ENCODE measurements at regions not wholly inside any gene's neighbourhood (a gene's known extent, or its start where the extent isn't known, plus 50 kb on each side); places are given as distances from the start of the nearest gene placed in this dataset.
A peak's percentile ranks its signal among the peaks of the same experiment; 100 is the strongest.

GRCh38 chr14:104316121-104316722 is 177.8 kb downstream of the KIF26A start:
- H3K4me1 ChIP-seq, result no peaks in the 10 kb centered on the region
- DNase-seq, result peak in 1 of 2 experiments; percentile 20
- no peaks in the 10 kb centered on the region for H3K36me3 Mint-ChIP-seq (ENCODE audit: insufficient read depth, unreplicated experiment)
- H3K36me3 ChIP-seq (ENCODE audit: control insufficient read depth, insufficient read depth, low read length), result no peaks in the 10 kb centered on the region
- TF ChIP-seq CTCF (IDR thresholded peaks at IDR 0.05; ENCODE audit: insufficient read depth in 1 of 2, low read depth in 1 of 2, low read length in 1 of 2, severe bottlenecking in 1 of 2, unreplicated experiment in 1 of 2), result no peak
- H3K4me3 Mint-ChIP-seq (ENCODE audit: unreplicated experiment), result no peak overlapping the region
- no peak overlapping the region for H3K4me3 ChIP-seq (ENCODE audit: low read depth, low read length)
- CTCF ChIA-PET, result no interaction called here
- BruUV-seq (replicated peaks), result no TSS peak
- intact Hi-C loops (cut with micrococcal nuclease; ENCODE audit: unreplicated experiment), result no loop called here
- no peak overlapping the region for H3K27ac Mint-ChIP-seq (ENCODE audit: unreplicated experiment)
- H3K9me3 ChIP-seq, result peaks cover 5% of the 10 kb centered on the region; the same call in 1 of the 2 replicates
- no peaks in the 10 kb centered on the region for H3K4me1 Mint-ChIP-seq (ENCODE audit: low read depth, unreplicated experiment)
- peaks cover 10% of the 10 kb centered on the region for H3K27me3 Mint-ChIP-seq (ENCODE audit: insufficient read depth, unreplicated experiment)
- POLR2A ChIA-PET, result no interaction called here
- no peaks in the 10 kb centered on the region for H3K9me3 Mint-ChIP-seq (ENCODE audit: unreplicated experiment)
- no peaks in the 10 kb centered on the region; the same call in 1 of the 2 replicates for H3K27me3 ChIP-seq (replicated peaks; ENCODE audit: control insufficient read depth, insufficient read depth, low read length)

- BruUV-seq (replicated peaks), result no TSS peak
- Mint-ChIP-seq H3K9me3 (ENCODE audit: unreplicated experiment) (no peaks in the 10 kb centered on the region), H3K27ac (ENCODE audit: unreplicated experiment) (no peak overlapping the region), H3K4me3 (ENCODE audit: unreplicated experiment) (no peak overlapping the region), H3K4me1 (ENCODE audit: low read depth, unreplicated experiment) (no peaks in the 10 kb centered on the region), H3K27me3 (ENCODE audit: insufficient read depth, unreplicated experiment) (peaks cover 10% of the 10 kb centered on the region), H3K36me3 (ENCODE audit: insufficient read depth, unreplicated experiment) (no peaks in the 10 kb centered on the region)
- intact Hi-C loops (cut with micrococcal nuclease; ENCODE audit: unreplicated experiment), result no loop called here
- H3K4me1 ChIP-seq, result no peaks in the 10 kb centered on the region
- H3K36me3 ChIP-seq (ENCODE audit: control insufficient read depth, insufficient read depth, low read length), result no peaks in the 10 kb centered on the region
- no peaks in the 10 kb centered on the region; the same call in 1 of the 2 replicates for H3K27me3 ChIP-seq (replicated peaks; ENCODE audit: control insufficient read depth, insufficient read depth, low read length)
- no peak for TF ChIP-seq CTCF (IDR thresholded peaks at IDR 0.05; ENCODE audit: insufficient read depth in 1 of 2, low read depth in 1 of 2, low read length in 1 of 2, severe bottlenecking in 1 of 2, unreplicated experiment in 1 of 2)
- H3K4me3 ChIP-seq (ENCODE audit: low read depth, low read length), result no peak overlapping the region
- ChIA-PET CTCF (no interaction called here), POLR2A (no interaction called here)
- no peaks in the 10 kb centered on the region for H3K9me3 ChIP-seq
- peak in 1 of 2 experiments; percentile 10 for DNase-seq
Measured at GRCh38 chr14:104316723-104317491, 178.5 kb downstream of the KIF26A start.

GRCh38 chr14:104317492-104317805 is 179.1 kb downstream of the KIF26A start:
- H3K27ac Mint-ChIP-seq (ENCODE audit: unreplicated experiment), result no peak overlapping the region
- H3K36me3 ChIP-seq (ENCODE audit: control insufficient read depth, insufficient read depth, low read length), result no peaks in the 10 kb centered on the region
- no peaks in the 10 kb centered on the region for H3K9me3 Mint-ChIP-seq (ENCODE audit: unreplicated experiment)
- H3K4me3 ChIP-seq (ENCODE audit: low read depth, low read length), result no peak overlapping the region
- intact Hi-C loops (cut with micrococcal nuclease; ENCODE audit: unreplicated experiment), result no loop called here
- H3K27me3 ChIP-seq (replicated peaks; ENCODE audit: control insufficient read depth, insufficient read depth, low read length), result no peaks in the 10 kb centered on the region; the same call in 1 of the 2 replicates
- H3K27me3 Mint-ChIP-seq (ENCODE audit: insufficient read depth, unreplicated experiment), result peaks cover 14% of the 10 kb centered on the region
- no peak overlapping the region for H3K4me3 Mint-ChIP-seq (ENCODE audit: unreplicated experiment)
- ChIA-PET CTCF (no interaction called here), POLR2A (no interaction called here)
- DNase-seq, result no peak
- H3K9me3 ChIP-seq, result no peaks in the 10 kb centered on the region
- H3K4me1 Mint-ChIP-seq (ENCODE audit: low read depth, unreplicated experiment), result no peaks in the 10 kb centered on the region
- BruUV-seq (replicated peaks), result no TSS peak
- TF ChIP-seq CTCF (IDR thresholded peaks at IDR 0.05; ENCODE audit: insufficient read depth in 1 of 2, low read depth in 1 of 2, low read length in 1 of 2, severe bottlenecking in 1 of 2, unreplicated experiment in 1 of 2), result no peak
- H3K4me1 ChIP-seq, result no peaks in the 10 kb centered on the region
- no peaks in the 10 kb centered on the region for H3K36me3 Mint-ChIP-seq (ENCODE audit: insufficient read depth, unreplicated experiment)
